H1 (cell line): ENCODE measurements at regions not wholly inside any gene's neighbourhood (a gene's known extent, or its start where the extent isn't known, plus 50 kb on each side); places are given as distances from the start of the nearest gene placed in this dataset.

Source experiments
- TF ChIP-seq, protein P1 (sequence below): fragments of 300-600 bp; sonication (generic); IDR thresholded peaks from 2 replicates; pipeline ENCODE4 v1.7.1; 2012; ENCODE audit warnings: low read length, moderate library complexity, mild to moderate bottlenecking, inconsistent platforms; ENCODE audit not compliant: insufficient replicate concordance

DNA sequence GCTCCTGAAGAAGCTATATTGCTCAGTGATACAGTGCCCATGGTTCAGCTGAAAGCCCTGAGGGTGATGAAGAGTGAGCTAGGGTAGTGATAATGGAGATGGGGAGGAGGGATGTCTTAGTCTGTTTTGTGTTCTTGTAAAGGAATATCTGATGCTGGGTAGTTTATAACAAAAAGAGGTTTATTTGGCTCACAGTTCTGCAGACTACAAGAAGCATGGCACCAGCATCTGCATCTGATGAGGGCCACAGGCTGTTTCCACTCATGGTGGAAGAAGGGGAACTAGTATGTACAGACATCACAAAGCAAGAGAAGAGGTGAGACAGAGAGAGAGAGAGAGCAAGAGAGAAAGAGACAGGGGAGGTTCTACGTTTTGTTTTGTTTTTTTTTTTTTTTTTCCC, 417.3 kb upstream of the TRIB2 start (continued):
- TF ChIP-seq, protein P1, sequence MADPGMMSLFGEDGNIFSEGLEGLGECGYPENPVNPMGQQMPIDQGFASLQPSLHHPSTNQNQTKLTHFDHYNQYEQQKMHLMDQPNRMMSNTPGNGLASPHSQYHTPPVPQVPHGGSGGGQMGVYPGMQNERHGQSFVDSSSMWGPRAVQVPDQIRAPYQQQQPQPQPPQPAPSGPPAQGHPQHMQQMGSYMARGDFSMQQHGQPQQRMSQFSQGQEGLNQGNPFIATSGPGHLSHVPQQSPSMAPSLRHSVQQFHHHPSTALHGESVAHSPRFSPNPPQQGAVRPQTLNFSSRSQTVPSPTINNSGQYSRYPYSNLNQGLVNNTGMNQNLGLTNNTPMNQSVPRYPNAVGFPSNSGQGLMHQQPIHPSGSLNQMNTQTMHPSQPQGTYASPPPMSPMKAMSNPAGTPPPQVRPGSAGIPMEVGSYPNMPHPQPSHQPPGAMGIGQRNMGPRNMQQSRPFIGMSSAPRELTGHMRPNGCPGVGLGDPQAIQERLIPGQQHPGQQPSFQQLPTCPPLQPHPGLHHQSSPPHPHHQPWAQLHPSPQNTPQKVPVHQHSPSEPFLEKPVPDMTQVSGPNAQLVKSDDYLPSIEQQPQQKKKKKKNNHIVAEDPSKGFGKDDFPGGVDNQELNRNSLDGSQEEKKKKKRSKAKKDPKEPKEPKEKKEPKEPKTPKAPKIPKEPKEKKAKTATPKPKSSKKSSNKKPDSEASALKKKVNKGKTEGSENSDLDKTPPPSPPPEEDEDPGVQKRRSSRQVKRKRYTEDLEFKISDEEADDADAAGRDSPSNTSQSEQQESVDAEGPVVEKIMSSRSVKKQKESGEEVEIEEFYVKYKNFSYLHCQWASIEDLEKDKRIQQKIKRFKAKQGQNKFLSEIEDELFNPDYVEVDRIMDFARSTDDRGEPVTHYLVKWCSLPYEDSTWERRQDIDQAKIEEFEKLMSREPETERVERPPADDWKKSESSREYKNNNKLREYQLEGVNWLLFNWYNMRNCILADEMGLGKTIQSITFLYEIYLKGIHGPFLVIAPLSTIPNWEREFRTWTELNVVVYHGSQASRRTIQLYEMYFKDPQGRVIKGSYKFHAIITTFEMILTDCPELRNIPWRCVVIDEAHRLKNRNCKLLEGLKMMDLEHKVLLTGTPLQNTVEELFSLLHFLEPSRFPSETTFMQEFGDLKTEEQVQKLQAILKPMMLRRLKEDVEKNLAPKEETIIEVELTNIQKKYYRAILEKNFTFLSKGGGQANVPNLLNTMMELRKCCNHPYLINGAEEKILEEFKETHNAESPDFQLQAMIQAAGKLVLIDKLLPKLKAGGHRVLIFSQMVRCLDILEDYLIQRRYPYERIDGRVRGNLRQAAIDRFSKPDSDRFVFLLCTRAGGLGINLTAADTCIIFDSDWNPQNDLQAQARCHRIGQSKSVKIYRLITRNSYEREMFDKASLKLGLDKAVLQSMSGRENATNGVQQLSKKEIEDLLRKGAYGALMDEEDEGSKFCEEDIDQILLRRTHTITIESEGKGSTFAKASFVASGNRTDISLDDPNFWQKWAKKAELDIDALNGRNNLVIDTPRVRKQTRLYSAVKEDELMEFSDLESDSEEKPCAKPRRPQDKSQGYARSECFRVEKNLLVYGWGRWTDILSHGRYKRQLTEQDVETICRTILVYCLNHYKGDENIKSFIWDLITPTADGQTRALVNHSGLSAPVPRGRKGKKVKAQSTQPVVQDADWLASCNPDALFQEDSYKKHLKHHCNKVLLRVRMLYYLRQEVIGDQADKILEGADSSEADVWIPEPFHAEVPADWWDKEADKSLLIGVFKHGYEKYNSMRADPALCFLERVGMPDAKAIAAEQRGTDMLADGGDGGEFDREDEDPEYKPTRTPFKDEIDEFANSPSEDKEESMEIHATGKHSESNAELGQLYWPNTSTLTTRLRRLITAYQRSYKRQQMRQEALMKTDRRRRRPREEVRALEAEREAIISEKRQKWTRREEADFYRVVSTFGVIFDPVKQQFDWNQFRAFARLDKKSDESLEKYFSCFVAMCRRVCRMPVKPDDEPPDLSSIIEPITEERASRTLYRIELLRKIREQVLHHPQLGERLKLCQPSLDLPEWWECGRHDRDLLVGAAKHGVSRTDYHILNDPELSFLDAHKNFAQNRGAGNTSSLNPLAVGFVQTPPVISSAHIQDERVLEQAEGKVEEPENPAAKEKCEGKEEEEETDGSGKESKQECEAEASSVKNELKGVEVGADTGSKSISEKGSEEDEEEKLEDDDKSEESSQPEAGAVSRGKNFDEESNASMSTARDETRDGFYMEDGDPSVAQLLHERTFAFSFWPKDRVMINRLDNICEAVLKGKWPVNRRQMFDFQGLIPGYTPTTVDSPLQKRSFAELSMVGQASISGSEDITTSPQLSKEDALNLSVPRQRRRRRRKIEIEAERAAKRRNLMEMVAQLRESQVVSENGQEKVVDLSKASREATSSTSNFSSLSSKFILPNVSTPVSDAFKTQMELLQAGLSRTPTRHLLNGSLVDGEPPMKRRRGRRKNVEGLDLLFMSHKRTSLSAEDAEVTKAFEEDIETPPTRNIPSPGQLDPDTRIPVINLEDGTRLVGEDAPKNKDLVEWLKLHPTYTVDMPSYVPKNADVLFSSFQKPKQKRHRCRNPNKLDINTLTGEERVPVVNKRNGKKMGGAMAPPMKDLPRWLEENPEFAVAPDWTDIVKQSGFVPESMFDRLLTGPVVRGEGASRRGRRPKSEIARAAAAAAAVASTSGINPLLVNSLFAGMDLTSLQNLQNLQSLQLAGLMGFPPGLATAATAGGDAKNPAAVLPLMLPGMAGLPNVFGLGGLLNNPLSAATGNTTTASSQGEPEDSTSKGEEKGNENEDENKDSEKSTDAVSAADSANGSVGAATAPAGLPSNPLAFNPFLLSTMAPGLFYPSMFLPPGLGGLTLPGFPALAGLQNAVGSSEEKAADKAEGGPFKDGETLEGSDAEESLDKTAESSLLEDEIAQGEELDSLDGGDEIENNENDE: no peak
- TF ChIP-seq, all 59 proteins: peak for 0
